ENCODE measurements at regions not wholly inside any gene's neighbourhood (a gene's known extent, or its start where the extent isn't known, plus 50 kb on each side); places are given as distances from the start of the nearest gene placed in this dataset.

GRCh38 chr4:108400309-108400708 is 220.1 kb upstream of the RPL34 start:
- DNase-seq (ENCODE audit: low spot score) = no peak

- no peak for DNase-seq (ENCODE audit: low spot score)
These were observed 220.6 kb upstream of the RPL34 start for GRCh38 chr4:108399610-108400265.

GRCh38 chr4:108398836-108399235 is 221.5 kb upstream of the RPL34 start:
- DNase-seq (ENCODE audit: low spot score) = peak; percentile 72

- peak; percentile 96 for DNase-seq (ENCODE audit: low spot score)
These were observed 222.1 kb upstream of the RPL34 start for GRCh38 chr4:108398316-108398715.

GRCh38 chr4:108397850-108398249 is 222.5 kb upstream of the RPL34 start:
- DNase-seq (ENCODE audit: low spot score) = peak; percentile 47

GRCh38 chr4:108396900-108397497 is 223.4 kb upstream of the RPL34 start:
- DNase-seq (ENCODE audit: low spot score) = peak; percentile 6

- DNase-seq (ENCODE audit: low spot score) = no peak
These were observed 224.6 kb upstream of the RPL34 start for GRCh38 chr4:108395786-108396185.

- DNase-seq (ENCODE audit: low spot score) = peak; percentile 2
These were observed 225.2 kb upstream of the LEF1 start for GRCh38 chr4:108393890-108394472.

GRCh38 chr4:108391701-108392455 is 223.1 kb upstream of the LEF1 start:
- no peak for DNase-seq (ENCODE audit: low spot score)

GRCh38 chr4:108385076-108385475 is 216.3 kb upstream of the LEF1 start:
- DNase-seq (ENCODE audit: low spot score) = no peak

- DNase-seq (ENCODE audit: low spot score) = no peak
These were observed 215.8 kb upstream of the LEF1 start for GRCh38 chr4:108384544-108384943.

- DNase-seq (ENCODE audit: low spot score) = no peak
These were observed 214.4 kb upstream of the LEF1 start for GRCh38 chr4:108383157-108383556.

GRCh38 chr4:108382751-108383150 is 214.0 kb upstream of the LEF1 start:
- no peak for DNase-seq (ENCODE audit: low spot score)

GRCh38 chr4:108378164-108378563 is 209.4 kb upstream of the LEF1 start:
- DNase-seq (ENCODE audit: low spot score) = no peak

- peak; percentile 42 for DNase-seq (ENCODE audit: low spot score)
These were observed 208.3 kb upstream of the LEF1 start for GRCh38 chr4:108377021-108377420.

GRCh38 chr4:108375434-108375833 is 206.7 kb upstream of the LEF1 start:
- DNase-seq (ENCODE audit: low spot score) = no peak

GRCh38 chr4:108372681-108373080 is 203.9 kb upstream of the LEF1 start:
- no peak for DNase-seq (ENCODE audit: low spot score)

GRCh38 chr4:108371282-108371681 is 202.6 kb upstream of the LEF1 start:
- DNase-seq (ENCODE audit: low spot score) = no peak

- no peak for DNase-seq (ENCODE audit: low spot score)
These were observed 201.8 kb upstream of the LEF1 start for GRCh38 chr4:108370291-108371141.

GRCh38 chr4:108369035-108369655 is 200.4 kb upstream of the LEF1 start:
- DNase-seq (ENCODE audit: low spot score) = no peak

- DNase-seq (ENCODE audit: low spot score) = no peak
These were observed 199.0 kb upstream of the LEF1 start for GRCh38 chr4:108367751-108368150.

GRCh38 chr4:108366716-108367115 is 198.0 kb upstream of the LEF1 start:
- no peak for DNase-seq (ENCODE audit: low spot score)

Measured in SW480 (cell line).